C1 segment of cervical spinal cord (tissue), 14 donors: ENCODE measurements at regions not wholly inside any gene's neighbourhood (a gene's known extent, or its start where the extent isn't known, plus 50 kb on each side); places are given as distances from the start of the nearest gene placed in this dataset.
A peak's percentile ranks its signal among the peaks of the same experiment; 100 is the strongest.
"Not testable (repeated sequence)": the region's sequence is repeated elsewhere in the genome, so short reads cannot be mapped to it uniquely, and the experiment has no call there.

Experiments used
- DNase-seq, 14 donors: peaks; one replicate each; lab custom pipeline; 2025; lab: John Stamatoyannopoulos, UW

GRCh38 chr18:6525604-6526003 lies 110.9 kb upstream of the L3MBTL4 start:
- no peak for DNase-seq

GRCh38 chr18:6537475-6537874 lies 122.8 kb upstream of the L3MBTL4 start:
- DNase-seq = no peak

GRCh38 chr18:6541131-6541679 lies 126.5 kb upstream of the L3MBTL4 start:
- not testable (repeated sequence) for DNase-seq

- no peak for DNase-seq
Measured at GRCh38 chr18:6542296-6542695, 127.6 kb upstream of the L3MBTL4 start.

GRCh38 chr18:6543330-6543908 lies 128.7 kb upstream of the L3MBTL4 start:
- DNase-seq = peak in 5 of 14 donors; percentile 1 to 24 (median 6)

GRCh38 chr18:6546229-6546628 lies 131.5 kb upstream of the L3MBTL4 start:
- DNase-seq = no peak

GRCh38 chr18:6547476-6547875 lies 132.8 kb upstream of the L3MBTL4 start:
- no peak for DNase-seq

GRCh38 chr18:6553234-6553900 lies 138.7 kb upstream of the L3MBTL4 start:
- DNase-seq = no peak

- peak in 1 of 14 donors; percentile 43 for DNase-seq
Measured at GRCh38 chr18:6557057-6557769, 142.5 kb upstream of the L3MBTL4 start.

GRCh38 chr18:6557770-6558248 lies 143.1 kb upstream of the L3MBTL4 start:
- peak in 1 of 14 donors; percentile 43 for DNase-seq

GRCh38 chr18:6558446-6559156 lies 143.9 kb upstream of the L3MBTL4 start:
- DNase-seq = no peak

- no peak for DNase-seq
Measured at GRCh38 chr18:6559296-6559695, 144.6 kb upstream of the L3MBTL4 start.

- DNase-seq = peak in 1 of 14 donors; percentile 26
Measured at GRCh38 chr18:6561016-6561415, 146.3 kb upstream of the L3MBTL4 start.

- DNase-seq = no peak
Measured at GRCh38 chr18:6561420-6561861, 146.7 kb upstream of the L3MBTL4 start.

- peak in 1 of 14 donors; percentile 53 for DNase-seq
Measured at GRCh38 chr18:6561862-6562291, 147.2 kb upstream of the L3MBTL4 start.

- no peak for DNase-seq
Measured at GRCh38 chr18:6563896-6564295, 149.2 kb upstream of the L3MBTL4 start.

GRCh38 chr18:6564950-6565814 lies 150.5 kb upstream of the L3MBTL4 start:
- no peak for DNase-seq

- no peak for DNase-seq
Measured at GRCh38 chr18:6565815-6566081, 151.0 kb upstream of the L3MBTL4 start.

- DNase-seq = no peak
Measured at GRCh38 chr18:6566338-6566911, 151.7 kb upstream of the L3MBTL4 start.

GRCh38 chr18:6569813-6570212 lies 155.1 kb upstream of the L3MBTL4 start:
- DNase-seq = no peak
